ENCODE measurements at regions not wholly inside any gene's neighbourhood (a gene's known extent, or its start where the extent isn't known, plus 50 kb on each side); places are given as distances from the start of the nearest gene placed in this dataset.

- no peak for DNase-seq (ENCODE audit: low read depth in 2 of 2)
These were observed 343.0 kb upstream of the PODXL start for GRCh38 chr7:131899271-131900030.

DNA sequence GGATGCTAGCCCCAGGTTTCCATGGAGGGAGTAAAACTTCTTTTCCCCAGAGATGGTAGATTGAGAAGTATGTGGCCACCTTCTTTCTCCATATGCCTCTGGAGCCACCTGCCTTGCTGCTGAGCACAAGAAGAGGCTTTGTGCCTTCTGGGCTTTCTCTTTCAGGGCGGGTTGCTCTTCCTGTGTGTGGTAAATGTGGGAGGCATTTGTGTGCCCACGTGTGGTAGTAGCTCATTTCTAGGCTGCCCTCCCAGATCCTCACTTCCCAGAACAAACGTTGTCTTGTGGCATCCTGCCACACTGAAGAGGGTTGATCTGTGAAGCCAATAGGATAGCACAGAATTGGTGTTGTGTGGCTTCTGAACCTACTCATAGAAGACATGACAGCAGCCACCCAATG, 342.0 kb upstream of the PODXL start:
- DNase-seq (ENCODE audit: low read depth in 2 of 2), result no peak

DNA sequence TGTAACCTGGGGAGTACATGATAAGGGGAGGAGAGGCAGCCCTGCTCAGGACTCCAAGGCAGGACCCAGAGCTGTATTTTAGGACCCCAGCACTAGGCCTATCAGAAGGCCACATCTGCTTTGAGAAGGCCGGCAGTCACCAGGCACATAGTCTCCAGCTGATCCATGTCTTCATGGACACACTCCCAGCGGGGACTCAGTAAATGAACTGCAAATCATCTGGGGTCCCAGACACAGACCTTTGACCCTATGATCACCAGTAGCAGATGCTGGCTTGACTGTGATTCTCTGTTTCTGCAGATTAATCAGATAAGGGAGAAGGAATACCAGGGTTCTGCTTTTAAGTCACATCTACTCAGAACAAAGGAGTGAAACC, 341.4 kb upstream of the PODXL start:
- DNase-seq (ENCODE audit: low read depth in 2 of 2), result no peak

- peak; percentile 28 to 32 for DNase-seq (ENCODE audit: low read depth in 2 of 2)
These were observed 340.8 kb upstream of the PODXL start for GRCh38 chr7:131897016-131897789.

DNA sequence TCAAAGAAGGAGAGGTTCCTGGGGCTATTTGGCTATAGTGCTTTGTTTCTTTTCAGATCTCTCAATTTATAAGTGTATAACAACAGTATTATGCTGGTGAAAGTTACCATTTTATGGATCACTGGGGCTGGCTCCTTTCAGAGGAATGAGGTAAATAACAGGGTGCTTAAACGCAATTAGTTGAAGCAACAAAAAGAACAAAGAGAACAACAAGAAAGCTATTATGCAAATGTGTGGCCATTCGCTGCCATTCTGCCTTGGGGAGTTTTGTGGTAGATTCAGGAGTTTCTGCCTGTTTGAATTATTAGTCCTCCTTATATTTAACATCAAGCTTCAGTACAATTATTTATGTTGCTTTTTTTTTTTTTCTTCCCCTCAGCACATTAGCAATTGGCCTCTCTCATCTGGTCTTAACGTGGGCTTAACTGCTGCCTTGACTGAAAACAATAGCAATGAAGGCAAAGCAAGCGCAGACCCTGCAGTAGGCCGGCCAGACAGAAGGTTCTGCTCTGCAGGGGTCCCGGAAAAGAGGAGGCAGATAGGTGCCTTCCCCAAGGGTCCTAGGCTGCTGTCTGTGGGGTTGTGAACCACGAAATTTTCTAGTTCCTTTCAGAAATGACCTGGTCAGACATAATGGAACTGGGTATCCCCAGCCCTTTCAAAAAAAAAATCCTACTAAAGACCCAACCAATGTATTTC, 339.9 kb upstream of the PODXL start:
- DNase-seq (ENCODE audit: low read depth in 2 of 2), result no peak

DNA sequence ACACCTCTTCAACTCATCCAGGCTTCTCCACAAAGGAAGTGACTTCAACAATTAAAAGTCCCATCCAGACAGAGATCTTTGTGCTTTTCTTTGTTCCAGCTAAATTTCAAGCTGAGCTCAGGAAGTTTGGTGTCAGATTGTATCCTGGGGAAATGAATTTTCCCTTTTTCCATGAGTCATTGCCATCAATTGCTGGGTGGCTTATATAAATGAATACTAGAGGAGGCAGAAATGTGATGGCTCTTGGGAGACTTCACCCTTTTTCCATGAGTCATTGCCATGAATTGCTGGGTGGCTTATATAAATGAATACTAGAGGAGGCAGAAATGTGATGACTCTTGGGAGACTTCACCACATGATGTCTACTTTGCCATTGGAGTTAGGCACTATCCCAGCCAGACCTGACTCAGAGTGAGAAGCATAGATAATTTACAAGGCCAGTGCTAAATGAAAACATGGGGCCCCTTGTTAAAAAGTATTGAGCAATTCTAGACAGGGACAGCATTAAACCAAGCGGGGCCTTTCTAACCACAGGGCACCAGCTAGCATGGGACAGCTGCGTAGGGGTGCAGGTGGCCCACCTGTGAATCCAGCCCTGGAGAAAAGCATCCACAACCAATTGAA, 339.2 kb upstream of the PODXL start:
- DNase-seq (ENCODE audit: low read depth in 2 of 2), result peak; percentile 92 to 93

DNA sequence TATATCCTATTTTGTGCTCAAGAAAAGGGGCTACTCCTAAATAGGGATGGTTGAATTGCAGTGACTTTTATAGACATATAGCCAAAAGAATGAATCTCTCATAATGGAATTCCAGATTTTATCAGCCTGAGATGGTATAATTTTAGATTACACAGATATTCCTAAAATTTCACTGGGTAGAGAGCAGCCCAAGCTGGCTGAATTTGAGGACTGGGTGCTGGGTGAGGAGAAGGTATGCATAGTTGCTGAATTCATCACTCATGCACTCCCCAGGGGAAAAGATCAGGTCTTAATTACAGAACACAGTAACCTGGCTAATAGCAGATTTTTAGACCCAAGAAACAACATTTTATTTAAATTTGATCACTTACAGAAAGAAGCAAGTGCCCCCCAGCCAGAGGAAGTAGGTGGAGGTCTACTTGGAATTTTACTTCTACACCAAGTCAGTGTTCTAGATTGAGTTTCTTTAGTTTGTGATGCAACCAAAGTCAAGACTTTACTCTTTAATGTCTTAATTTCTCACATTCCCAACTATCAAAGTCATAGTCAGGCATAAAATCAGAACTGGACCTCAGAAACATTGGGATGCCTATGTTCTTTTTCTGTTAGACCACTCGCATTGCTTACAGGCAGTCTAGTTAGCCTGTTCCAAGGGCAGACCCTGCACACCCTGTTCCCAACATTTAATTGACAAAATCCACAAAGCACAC, 337.4 kb upstream of the PODXL start:
- peak; percentile 8 to 16 for DNase-seq (ENCODE audit: low read depth in 2 of 2)

DNA sequence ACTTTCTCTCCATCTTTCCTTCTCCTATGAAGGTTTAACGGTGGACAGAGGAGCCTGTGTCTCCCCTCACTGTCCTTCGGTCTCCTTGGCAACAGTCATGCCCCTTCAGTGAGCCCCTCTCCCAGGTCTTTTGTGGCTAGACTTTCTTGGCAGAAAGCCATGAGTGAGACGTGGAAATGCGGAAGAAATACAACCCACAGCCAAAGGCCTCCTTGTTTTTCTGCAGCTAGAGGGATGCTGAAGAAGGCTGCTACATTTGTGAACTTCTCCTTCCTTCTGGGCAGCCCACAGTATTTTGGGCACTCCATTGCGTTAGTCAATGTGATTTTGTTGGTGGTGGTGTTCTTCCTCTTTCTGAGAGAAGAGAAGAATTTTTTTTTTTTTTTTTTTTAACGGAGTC, 333.7 kb upstream of the PODXL start:
- DNase-seq (ENCODE audit: low read depth in 2 of 2), result no peak

DNA sequence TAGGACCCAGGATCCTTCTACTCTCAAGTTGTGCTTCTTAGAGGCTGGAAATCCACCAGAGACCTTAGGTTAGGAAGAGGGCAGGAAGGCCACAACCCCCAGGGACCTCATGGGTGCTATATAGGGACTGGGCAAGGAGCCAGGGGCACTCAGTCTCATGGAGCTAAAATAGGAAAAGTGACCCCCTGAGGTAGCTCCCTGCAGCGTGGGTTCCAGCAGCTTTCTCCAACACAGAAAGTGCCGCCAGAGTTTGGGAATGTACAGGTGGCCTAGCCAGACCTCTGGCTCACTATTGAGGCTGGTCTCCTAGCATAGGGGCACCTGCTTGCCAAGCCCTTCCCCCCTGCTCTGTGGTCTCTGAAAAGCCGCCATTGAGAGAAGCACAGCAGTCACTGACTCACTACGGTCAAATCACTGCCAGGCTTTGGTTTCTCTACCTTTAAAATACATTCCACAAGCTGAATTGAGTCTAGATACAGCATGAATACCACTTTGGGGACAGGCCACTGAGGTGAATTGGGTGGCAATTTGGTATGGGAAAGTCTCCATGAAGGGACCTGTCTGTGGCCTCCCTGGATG, 333.2 kb upstream of the PODXL start:
- no peak for DNase-seq (ENCODE audit: low read depth in 2 of 2)

GRCh38 chr7:131883769-131884168, 327.3 kb upstream of the PODXL start:
- DNase-seq (ENCODE audit: low read depth in 2 of 2), result no peak

DNA sequence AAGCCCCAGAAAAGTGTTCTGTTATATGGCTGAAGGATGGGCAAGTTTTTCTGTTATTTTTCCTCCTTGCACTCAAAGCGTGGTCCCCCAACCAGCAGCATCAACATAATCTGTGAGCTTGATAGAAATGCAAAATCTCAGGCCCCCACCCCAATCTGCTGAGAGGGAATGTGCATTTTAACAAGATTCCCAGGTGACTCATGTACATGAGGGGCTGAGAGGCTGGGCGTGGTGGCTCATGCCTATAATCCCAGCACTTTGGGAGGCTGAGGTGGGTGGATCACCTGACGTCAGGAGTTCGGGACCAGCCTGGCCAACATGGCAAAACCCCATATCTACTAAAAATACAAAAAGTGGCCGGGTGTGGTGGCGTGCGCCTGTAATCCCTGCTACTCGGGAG, 326.8 kb upstream of the PODXL start:
- no peak for DNase-seq (ENCODE audit: low read depth in 2 of 2)

DNA sequence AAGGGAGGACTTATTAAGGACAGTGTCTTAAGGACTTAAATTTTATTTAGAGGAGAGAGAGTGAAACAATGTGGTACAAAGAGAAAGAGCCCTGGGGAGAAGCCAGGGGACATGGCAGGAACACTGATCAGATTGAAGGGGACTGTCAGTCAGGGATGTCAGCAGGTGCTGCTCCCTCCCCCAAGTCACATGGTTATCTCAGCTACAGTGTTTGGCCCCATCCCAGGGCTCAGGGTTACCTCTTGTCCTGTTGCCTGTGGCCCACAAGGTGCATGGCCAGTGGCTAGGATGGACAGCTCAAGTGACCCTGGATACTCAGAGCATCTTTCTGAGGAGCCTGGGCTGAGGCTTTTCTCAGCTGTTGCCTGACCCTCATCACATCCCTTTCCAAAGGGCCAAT, 325.9 kb upstream of the PODXL start:
- no peak for DNase-seq (ENCODE audit: low read depth in 2 of 2)

- DNase-seq (ENCODE audit: low read depth in 2 of 2), result no peak
These were observed 323.6 kb upstream of the PODXL start for GRCh38 chr7:131880078-131880477.

GRCh38 chr7:131879424-131879823, 323.0 kb upstream of the PODXL start:
- DNase-seq (ENCODE audit: low read depth in 2 of 2), result no peak

- DNase-seq (ENCODE audit: low read depth in 2 of 2), result no peak
These were observed 322.3 kb upstream of the PODXL start for GRCh38 chr7:131878777-131879176.

DNA sequence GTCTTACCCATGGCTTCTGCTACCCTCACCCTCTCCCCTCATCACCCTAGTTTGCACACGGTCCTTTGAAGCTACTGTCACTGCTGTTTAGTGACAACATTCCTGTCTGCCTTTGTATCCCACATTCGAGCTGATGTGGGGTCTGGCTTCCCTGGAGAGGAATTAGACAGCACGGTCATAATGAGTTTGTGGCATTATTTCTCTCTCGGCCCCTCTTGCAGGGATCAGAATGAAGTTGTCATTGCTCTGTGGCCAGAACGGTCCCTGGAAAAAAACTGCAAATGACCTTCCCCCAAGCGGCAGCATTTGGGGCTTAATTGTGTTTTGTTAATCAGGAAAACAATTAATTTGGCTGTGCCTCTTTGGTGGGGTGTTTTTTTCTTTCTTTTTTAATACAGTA, 317.2 kb upstream of the PODXL start:
- DNase-seq (ENCODE audit: low read depth in 2 of 2), result no peak

DNA sequence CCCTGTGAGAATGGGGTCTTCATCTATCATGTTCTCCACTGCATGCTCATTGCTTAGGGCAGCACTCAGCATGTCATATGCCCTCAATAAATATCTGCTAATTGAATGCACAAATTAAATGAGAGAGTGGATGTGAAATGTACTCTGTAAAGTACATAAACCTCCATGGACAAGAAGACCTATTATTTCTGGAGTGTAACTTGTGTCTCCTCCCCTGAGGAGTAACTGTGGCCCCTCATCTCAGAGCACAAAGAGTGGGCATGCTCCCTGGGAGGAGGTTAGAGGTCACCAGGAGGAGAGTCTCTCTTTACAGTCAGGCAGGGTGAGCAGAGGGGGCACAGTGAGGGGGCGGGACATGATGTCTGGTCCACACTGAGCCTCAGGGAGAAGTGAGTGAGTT, 313.6 kb upstream of the PODXL start:
- no peak for DNase-seq (ENCODE audit: low read depth in 2 of 2)

DNA sequence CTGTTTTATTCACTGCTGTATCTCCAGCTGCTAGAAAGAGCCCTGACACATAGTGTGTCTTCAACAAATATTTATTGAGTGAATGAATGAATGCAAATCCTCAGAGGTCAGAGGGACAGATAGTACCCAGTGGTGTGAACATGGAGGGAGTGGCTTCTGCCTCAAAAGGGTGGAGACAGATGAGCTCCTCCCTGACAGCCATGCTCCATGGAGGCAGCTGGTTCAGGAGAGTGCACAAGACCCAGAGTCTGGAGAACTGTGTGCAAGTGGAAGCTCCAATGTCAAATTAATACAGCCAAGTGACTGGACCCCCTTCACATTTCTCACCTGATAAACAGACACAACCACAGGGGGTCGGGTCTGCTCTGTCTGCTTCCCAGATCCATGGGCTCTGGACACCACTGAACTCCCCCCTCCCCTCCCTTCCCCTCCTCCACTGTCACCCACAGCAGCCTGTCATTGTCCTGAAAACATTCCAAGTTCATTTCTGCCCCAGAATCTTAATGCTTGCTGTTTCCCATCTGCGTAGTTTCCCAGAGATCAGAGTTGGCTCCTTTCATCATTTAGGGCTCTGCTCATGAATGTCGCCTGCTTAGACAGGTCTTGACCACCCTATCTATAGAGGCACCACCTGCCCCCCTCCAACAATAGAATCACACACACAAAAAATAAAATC, 312.9 kb upstream of the PODXL start:
- no peak for DNase-seq (ENCODE audit: low read depth in 2 of 2)

DNA sequence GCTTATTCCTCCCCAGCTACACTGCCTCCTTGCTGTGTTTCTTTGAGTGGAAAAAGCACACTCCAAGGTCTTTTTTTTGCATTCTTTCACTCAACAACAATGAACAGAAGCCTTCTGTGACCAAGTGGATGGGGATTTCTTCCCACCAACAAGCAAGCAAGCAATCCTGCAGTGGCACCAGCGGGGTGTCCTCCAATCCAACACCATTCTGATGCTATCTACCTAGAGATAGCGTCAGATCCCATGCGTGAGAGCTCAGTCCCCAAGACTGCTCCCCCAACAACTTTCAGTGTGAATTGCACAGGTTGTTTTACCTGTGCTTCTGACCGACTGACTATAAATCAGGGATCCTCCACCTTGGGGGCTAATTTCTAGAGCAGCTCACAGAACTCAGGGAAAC, 311.0 kb upstream of the PODXL start:
- no peak for DNase-seq (ENCODE audit: low read depth in 2 of 2)

GRCh38 chr7:131865911-131866310, 309.5 kb upstream of the PODXL start:
- DNase-seq (ENCODE audit: low read depth in 2 of 2), result no peak

Measured in fibroblast of skin of left quadriceps (primary cell).